ENCODE measurements at regions not wholly inside any gene's neighbourhood (a gene's known extent, or its start where the extent isn't known, plus 50 kb on each side); places are given as distances from the start of the nearest gene placed in this dataset.

GRCh38 chr16:63363738-63364137 is 1327.5 kb upstream of the CDH8 start:
- TF ChIP-seq POLR2A (IDR thresholded peaks at IDR 0.05) = no peak
- TF ChIP-seq, protein P1, sequence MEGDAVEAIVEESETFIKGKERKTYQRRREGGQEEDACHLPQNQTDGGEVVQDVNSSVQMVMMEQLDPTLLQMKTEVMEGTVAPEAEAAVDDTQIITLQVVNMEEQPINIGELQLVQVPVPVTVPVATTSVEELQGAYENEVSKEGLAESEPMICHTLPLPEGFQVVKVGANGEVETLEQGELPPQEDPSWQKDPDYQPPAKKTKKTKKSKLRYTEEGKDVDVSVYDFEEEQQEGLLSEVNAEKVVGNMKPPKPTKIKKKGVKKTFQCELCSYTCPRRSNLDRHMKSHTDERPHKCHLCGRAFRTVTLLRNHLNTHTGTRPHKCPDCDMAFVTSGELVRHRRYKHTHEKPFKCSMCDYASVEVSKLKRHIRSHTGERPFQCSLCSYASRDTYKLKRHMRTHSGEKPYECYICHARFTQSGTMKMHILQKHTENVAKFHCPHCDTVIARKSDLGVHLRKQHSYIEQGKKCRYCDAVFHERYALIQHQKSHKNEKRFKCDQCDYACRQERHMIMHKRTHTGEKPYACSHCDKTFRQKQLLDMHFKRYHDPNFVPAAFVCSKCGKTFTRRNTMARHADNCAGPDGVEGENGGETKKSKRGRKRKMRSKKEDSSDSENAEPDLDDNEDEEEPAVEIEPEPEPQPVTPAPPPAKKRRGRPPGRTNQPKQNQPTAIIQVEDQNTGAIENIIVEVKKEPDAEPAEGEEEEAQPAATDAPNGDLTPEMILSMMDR (IDR thresholded peaks at IDR 0.05) = no peak
- DNase-seq = no peak
- WGBS, 2 donors = 84 to 88% methylated on average over 4 of the region's 4 CpGs
- H3K27me3 ChIP-seq = no peaks in the 10 kb centered on the region
- no peaks in the 10 kb centered on the region for H3K9me3 ChIP-seq
- no peak overlapping the region for H3K4me3 ChIP-seq (replicated peaks in 1 of 3)
- H3K36me3 ChIP-seq = no peaks in the 10 kb centered on the region
- intact Hi-C loops (cut with DNase I) = loop anchor here (5.0 kb wide), 1 partner anchor 689 kb away; no protein-coding TSS in a partner anchor
- H3K4me1 ChIP-seq = no peaks in the 10 kb centered on the region
- no peak overlapping the region for H3K27ac ChIP-seq

- Histone ChIP-seq H3K9me3 (no peaks in the 10 kb centered on the region), H3K4me1 (no peaks in the 10 kb centered on the region), H3K36me3 (no peaks in the 10 kb centered on the region), H3K4me3 (replicated peaks in 1 of 3) (no peak overlapping the region), H3K27ac (no peak overlapping the region), H3K27me3 (no peaks in the 10 kb centered on the region)
- DNase-seq = no peak
- 2 to 4% methylated on average over 1 of the region's 1 CpG for WGBS, 2 donors
- intact Hi-C loops (cut with DNase I) = loop anchor here (5.0 kb wide), 1 partner anchor 691 kb away; no protein-coding TSS in a partner anchor
- TF ChIP-seq, protein P1 (IDR thresholded peaks at IDR 0.05) = peak in 4 of 6 experiments; percentile 25 to 74 (median 54)
- no peak for TF ChIP-seq POLR2A (IDR thresholded peaks at IDR 0.05)
These were observed 1324.9 kb upstream of the CDH8 start for GRCh38 chr16:63361032-63361624.

- Histone ChIP-seq H3K4me3 (replicated peaks in 1 of 3) (no peak overlapping the region), H3K9me3 (no peaks in the 10 kb centered on the region), H3K27me3 (no peaks in the 10 kb centered on the region), H3K4me1 (no peaks in the 10 kb centered on the region), H3K27ac (no peak overlapping the region), H3K36me3 (no peaks in the 10 kb centered on the region)
- intact Hi-C loops (cut with DNase I) = no loop called here
- no peak for DNase-seq
- TF ChIP-seq POLR2A (IDR thresholded peaks at IDR 0.05) = no peak
- 65 to 81% methylated on average over 1 of the region's 1 CpG for WGBS, 2 donors
These were observed 1313.7 kb upstream of the CDH8 start for GRCh38 chr16:63349961-63350360.

DNA sequence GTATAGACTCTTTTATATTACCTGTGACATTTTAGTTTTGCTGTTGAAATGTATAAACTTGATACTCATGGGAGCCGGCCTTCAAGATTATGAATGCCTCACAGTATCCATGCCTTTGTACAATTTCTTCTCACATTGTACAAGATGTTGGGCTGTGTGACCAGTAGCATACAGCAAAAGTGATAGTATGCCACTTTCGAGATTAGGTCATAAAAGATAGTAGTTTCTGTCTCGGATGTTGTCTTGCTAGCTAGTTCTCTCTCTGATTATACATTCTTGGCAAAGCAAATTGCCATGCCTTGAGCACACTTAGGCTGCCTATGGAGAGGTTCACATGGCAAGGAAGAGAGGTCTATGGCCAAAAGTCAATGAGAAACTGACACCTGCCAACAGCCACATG is 1309.8 kb upstream of the CDH8 start:
- DNase-seq = no peak
- TF ChIP-seq, protein P1 (IDR thresholded peaks at IDR 0.05) = no peak
- TF ChIP-seq POLR2A (IDR thresholded peaks at IDR 0.05) = no peak
- 83 to 94% methylated on average over 3 of the region's 3 CpGs for WGBS, 2 donors
- no peaks in the 10 kb centered on the region for H3K9me3 ChIP-seq
- no peak overlapping the region for H3K27ac ChIP-seq
- no peaks in the 10 kb centered on the region for H3K4me1 ChIP-seq
- no peaks in the 10 kb centered on the region for H3K36me3 ChIP-seq
- intact Hi-C loops (cut with DNase I) = no loop called here
- H3K27me3 ChIP-seq = no peaks in the 10 kb centered on the region
- no peak overlapping the region for H3K4me3 ChIP-seq (replicated peaks in 1 of 3)

GRCh38 chr16:63337264-63337663 is 1301.0 kb upstream of the CDH8 start:
- Histone ChIP-seq H3K27me3 (no peaks in the 10 kb centered on the region), H3K36me3 (no peaks in the 10 kb centered on the region), H3K4me3 (replicated peaks in 1 of 3) (no peak overlapping the region), H3K9me3 (no peaks in the 10 kb centered on the region), H3K4me1 (no peaks in the 10 kb centered on the region), H3K27ac (no peak overlapping the region)
- no peak for DNase-seq
- intact Hi-C loops (cut with DNase I) = no loop called here
- WGBS, 2 donors = 69% methylated on average over 1 of the region's 1 CpG
- TF ChIP-seq POLR2A (IDR thresholded peaks at IDR 0.05) = no peak
- TF ChIP-seq, protein P1 (IDR thresholded peaks at IDR 0.05) = no peak

Data from thyroid gland (tissue), 4 donors.